Osteocyte (in vitro differentiated cells): ENCODE measurements at regions not wholly inside any gene's neighbourhood (a gene's known extent, or its start where the extent isn't known, plus 50 kb on each side); places are given as distances from the start of the nearest gene placed in this dataset.

Experiments
- DNase-seq: peaks from one replicate; pipeline ENCODE4 v3.0.0; 2021; ENCODE audit warnings: mixed read lengths; ENCODE audit not compliant: unreplicated experiment; ENCODE audit errors: extremely low spot score
- H3K27ac Mint-ChIP-seq: one replicate; pipeline ENCODE4 v1.8.0; 2021; ENCODE audit warnings: mild to moderate bottlenecking, mixed read lengths; ENCODE audit not compliant: unreplicated experiment
- H3K27me3 Mint-ChIP-seq: one replicate; pipeline ENCODE4 v1.8.0; 2021; ENCODE audit warnings: mixed read lengths; ENCODE audit not compliant: unreplicated experiment
- H3K36me3 Mint-ChIP-seq: one replicate; pipeline ENCODE4 v1.8.0; 2021; ENCODE audit warnings: mixed read lengths; ENCODE audit not compliant: unreplicated experiment
- H3K4me1 Mint-ChIP-seq: one replicate; pipeline ENCODE4 v1.8.0; 2021; ENCODE audit warnings: mixed read lengths; ENCODE audit not compliant: unreplicated experiment
- H3K4me3 Mint-ChIP-seq: one replicate; pipeline ENCODE4 v1.8.0; 2021; ENCODE audit warnings: mild to moderate bottlenecking, moderate library complexity, mixed read lengths; ENCODE audit not compliant: unreplicated experiment
- H3K9me3 Mint-ChIP-seq: one replicate; pipeline ENCODE4 v1.8.0; 2021; ENCODE audit warnings: mixed read lengths; ENCODE audit not compliant: unreplicated experiment
- CTCF ChIP-seq: fragments of 200-600 bp; sonication (generic); IDR thresholded peaks from 2 replicates; pipeline ENCODE4 v1.5.0; 2021; ENCODE audit warnings: antibody characterized with exemption, mild to moderate bottlenecking, moderate library complexity

GRCh38 chr16:51691109-51691508 is 540.0 kb upstream of the SALL1 start:
- Mint-ChIP-seq H3K9me3 (peaks cover 33% of the 10 kb centered on the region), H3K4me3 (no peak overlapping the region), H3K27me3 (no peaks in the 10 kb centered on the region), H3K36me3 (no peaks in the 10 kb centered on the region), H3K27ac (no peak overlapping the region), H3K4me1 (no peaks in the 10 kb centered on the region)
- TF ChIP-seq CTCF: no peak
- no peak for DNase-seq

- no peaks in the 10 kb centered on the region for H3K27me3 Mint-ChIP-seq
- H3K36me3 Mint-ChIP-seq: no peaks in the 10 kb centered on the region
- H3K4me3 Mint-ChIP-seq: no peak overlapping the region
- no peaks in the 10 kb centered on the region for H3K4me1 Mint-ChIP-seq
- H3K9me3 Mint-ChIP-seq: peaks cover 11% of the 10 kb centered on the region
- no peak for TF ChIP-seq CTCF
- DNase-seq: no peak
- H3K27ac Mint-ChIP-seq: no peak overlapping the region
These were observed 534.4 kb upstream of the SALL1 start for GRCh38 chr16:51685498-51685897.

- no peak for TF ChIP-seq CTCF
- no peak overlapping the region for H3K27ac Mint-ChIP-seq
- H3K4me1 Mint-ChIP-seq: no peaks in the 10 kb centered on the region
- peaks cover 12% of the 10 kb centered on the region for H3K9me3 Mint-ChIP-seq
- no peaks in the 10 kb centered on the region for H3K27me3 Mint-ChIP-seq
- no peaks in the 10 kb centered on the region for H3K36me3 Mint-ChIP-seq
- DNase-seq: no peak
- no peak overlapping the region for H3K4me3 Mint-ChIP-seq
These were observed 532.8 kb upstream of the SALL1 start for GRCh38 chr16:51683882-51684281.

GRCh38 chr16:51682905-51683304 is 531.8 kb upstream of the SALL1 start:
- Mint-ChIP-seq H3K4me1 (no peaks in the 10 kb centered on the region), H3K36me3 (no peaks in the 10 kb centered on the region), H3K27me3 (no peaks in the 10 kb centered on the region), H3K4me3 (no peak overlapping the region), H3K27ac (no peak overlapping the region), H3K9me3 (peaks cover 16% of the 10 kb centered on the region)
- no peak for DNase-seq
- no peak for TF ChIP-seq CTCF

GRCh38 chr16:51674615-51675014 is 523.5 kb upstream of the SALL1 start:
- H3K36me3 Mint-ChIP-seq: no peaks in the 10 kb centered on the region
- H3K27me3 Mint-ChIP-seq: no peaks in the 10 kb centered on the region
- no peak for TF ChIP-seq CTCF
- H3K4me1 Mint-ChIP-seq: no peaks in the 10 kb centered on the region
- H3K9me3 Mint-ChIP-seq: peaks cover 27% of the 10 kb centered on the region
- H3K4me3 Mint-ChIP-seq: no peak overlapping the region
- DNase-seq: no peak
- H3K27ac Mint-ChIP-seq: no peak overlapping the region
